Left lobe of liver (tissue), 2 donors: ENCODE measurements at regions not wholly inside any gene's neighbourhood (a gene's known extent, or its start where the extent isn't known, plus 50 kb on each side); places are given as distances from the start of the nearest gene placed in this dataset.

Source experiments
- ATAC-seq: fragments of 200-7000 bp; cut with Tn5 transposase; one replicate; pipeline ENCODE4 v1.9.1; 2020; ENCODE audit warnings: mild to moderate bottlenecking, moderate library complexity
- DNase-seq: peaks from one replicate; pipeline ENCODE4 v3.0.0-alpha.2; 2020; ENCODE audit warnings: low spot score
- donor health status: DM: no; HTN: no; CAD: no; lungs with moderate emphysema.
- donor health status: DM: no; HTN: yes; CAD: no.

- DNase-seq (no peak), ATAC-seq (no peak)
Measured at GRCh38 chr18:76771192-76771799, 51.1 kb upstream of the ZNF236 start.

- DNase-seq (no peak), ATAC-seq (no peak)
Measured at GRCh38 chr18:76767954-76768353, 54.4 kb upstream of the ZNF236 start.

GRCh38 chr18:76766429-76766828 is 55.9 kb upstream of the ZNF236 start:
- DNase-seq (no peak), ATAC-seq (no peak)

- ATAC-seq (no peak), DNase-seq (no peak)
Measured at GRCh38 chr18:76765649-76766048, 56.7 kb upstream of the ZNF236 start.

DNA sequence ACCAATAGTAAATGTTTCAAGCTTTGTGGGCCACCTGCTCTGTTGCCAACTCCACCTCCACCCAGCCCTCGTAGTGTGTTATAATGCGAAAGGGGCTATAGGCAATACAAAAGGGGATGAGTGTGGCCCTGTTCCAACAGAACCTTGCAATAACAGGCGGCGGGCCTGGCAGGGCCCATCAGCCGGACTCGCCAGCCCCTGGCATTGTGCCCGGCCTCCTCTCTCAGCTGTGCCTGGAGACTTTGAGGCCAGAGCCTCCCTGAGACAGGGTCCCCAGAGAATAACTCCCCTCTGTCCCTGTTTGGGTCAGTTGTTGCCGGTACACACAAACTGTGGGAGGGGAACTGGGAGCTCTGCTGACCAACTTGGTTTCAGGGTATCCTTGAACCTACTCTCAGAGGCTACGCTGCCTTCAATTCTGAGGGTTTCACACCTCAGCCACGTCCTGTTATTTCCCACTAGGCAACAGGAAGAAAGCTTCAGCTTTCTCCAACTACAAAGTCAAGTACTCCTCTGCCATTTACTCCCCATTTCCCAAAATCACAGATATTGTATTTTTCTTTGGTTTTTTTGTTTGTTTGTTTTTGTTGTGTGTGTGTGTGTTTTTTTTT is 58.0 kb upstream of the ZNF236 start:
- DNase-seq (no peak), ATAC-seq (no peak)

DNA sequence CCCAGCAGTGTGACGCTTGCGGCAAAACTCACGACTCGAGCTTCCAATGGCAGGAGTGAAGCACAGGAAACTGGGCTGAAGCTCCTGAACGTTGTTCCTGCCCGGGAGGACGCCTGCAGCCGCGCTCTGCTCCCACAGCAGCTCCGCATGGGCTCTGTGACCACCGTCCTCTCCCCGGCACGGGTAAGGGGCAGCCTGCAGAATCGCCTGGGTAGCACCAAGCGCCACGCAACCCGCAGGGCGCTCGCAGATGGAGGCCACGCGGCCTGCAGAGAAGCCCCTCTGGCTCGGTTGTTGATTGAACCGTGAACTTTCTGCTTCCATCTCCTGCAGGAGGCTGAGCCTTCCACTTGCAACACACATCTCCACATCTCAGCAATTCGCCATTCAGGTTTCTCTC is 63.3 kb upstream of the ZNF236 start:
- DNase-seq, result no peak
- no peak for ATAC-seq

- no peak for DNase-seq
- no peak for ATAC-seq
Measured at GRCh38 chr18:76757925-76758324, 64.4 kb upstream of the ZNF236 start.

- ATAC-seq (no peak), DNase-seq (no peak)
Measured at GRCh38 chr18:76757335-76757734, 65.0 kb upstream of the ZNF236 start.

- ATAC-seq (no peak), DNase-seq (no peak)
Measured at GRCh38 chr18:76756531-76757253, 65.7 kb upstream of the ZNF236 start.

DNA sequence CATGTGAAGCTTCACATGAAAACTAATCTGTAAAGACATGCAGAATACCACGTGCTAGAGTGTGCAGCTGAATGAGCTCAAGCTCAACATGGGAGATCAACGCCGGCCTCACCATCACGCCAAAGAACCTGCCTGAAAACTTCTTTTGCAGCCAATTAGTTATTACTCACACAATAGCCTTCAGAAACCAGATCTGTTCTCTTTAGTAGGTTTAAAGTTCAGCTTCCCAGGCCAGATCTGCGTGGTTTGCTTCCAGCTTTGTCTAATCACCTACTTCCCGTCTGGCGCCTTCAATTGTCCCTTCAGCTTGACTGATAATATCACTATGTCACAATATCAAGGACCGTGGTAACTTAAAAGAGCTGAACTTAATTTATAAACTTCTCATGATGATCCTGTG is 68.0 kb upstream of the ZNF236 start:
- DNase-seq (no peak), ATAC-seq (peak; percentile 17)

DNA sequence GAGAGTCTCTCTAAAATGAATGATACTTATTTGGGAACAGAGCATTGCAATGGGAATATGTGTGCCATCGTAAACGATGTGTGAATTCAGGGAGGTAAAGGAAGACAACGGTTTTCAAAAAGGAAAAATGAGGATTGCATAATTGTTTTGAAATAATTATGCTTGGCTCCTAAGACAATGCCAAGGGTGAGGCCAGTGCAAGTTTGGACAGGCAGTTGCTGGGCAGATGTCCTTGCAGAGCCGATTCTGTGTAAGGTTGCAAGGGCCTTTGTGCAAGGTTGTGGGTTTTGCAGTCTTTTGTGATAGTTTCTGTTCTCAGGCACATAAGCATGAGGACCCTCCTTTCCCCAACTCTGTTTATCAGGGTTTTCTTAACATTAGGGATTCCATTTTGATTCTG is 70.0 kb upstream of the ZNF236 start:
- DNase-seq (no peak), ATAC-seq (no peak)

GRCh38 chr18:76750917-76751890 is 71.2 kb upstream of the ZNF236 start:
- ATAC-seq, result peak; percentile 92
- peak; percentile 57 for DNase-seq

DNA sequence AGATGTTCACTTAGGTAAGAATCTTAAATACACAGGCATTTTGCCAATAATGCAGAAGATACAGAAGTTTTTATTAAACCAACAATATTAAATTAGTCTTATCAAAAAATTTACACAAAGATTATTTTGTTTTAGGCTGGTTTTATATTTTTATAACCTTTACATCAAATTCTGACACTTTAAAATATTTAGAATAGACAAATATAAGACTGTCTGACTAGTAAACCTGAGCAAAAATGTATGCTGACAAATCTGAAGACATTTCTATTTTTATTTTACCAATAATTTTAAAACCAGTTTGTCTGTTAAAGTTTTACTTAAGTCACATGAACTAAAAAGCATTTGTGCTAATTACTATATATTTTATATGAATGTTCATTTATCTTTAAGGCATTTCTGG is 72.1 kb upstream of the ZNF236 start:
- DNase-seq (no peak), ATAC-seq (no peak)

DNA sequence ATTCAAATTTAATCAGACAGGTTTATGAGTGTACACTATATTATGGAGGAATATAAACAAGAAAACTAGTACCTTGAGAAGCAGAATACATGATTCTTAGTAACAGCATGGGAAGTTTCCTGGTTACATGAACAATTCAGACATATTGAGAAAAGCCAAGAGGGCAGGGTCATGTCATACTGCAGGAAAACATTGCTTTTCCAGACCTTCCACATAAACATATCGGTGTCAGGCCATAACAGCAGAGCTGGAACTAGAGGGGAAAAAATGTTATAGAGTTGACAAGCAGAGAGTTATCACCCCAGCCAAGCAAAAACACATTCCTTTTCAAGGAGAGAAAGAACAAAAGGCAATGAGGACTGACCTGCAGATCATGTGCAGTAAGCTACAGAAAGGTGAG is 74.7 kb upstream of the ZNF236 start:
- no peak for DNase-seq

DNA sequence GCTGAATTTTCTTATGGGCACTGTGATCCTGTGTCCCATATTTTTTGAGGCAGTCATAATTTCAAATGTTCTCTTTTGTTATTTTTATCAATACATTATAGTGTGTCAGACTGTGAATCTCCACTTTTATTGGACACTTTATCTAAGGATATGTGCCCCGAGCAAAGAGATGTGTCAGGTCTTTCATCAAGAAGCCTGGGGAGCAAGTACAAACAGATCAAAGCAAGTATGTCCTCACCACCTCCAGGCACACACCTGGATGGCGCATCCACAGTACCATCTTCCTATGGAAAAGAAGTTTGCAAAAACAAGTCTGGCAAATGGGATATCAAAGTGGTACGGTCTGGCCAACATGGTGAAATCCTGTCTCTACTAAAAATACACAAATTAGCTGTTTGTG is 81.0 kb upstream of the ZNF236 start:
- no peak for DNase-seq

More for the DNA sequence above, 74.7 kb upstream of the ZNF236 start:
- no peak for ATAC-seq

DNA sequence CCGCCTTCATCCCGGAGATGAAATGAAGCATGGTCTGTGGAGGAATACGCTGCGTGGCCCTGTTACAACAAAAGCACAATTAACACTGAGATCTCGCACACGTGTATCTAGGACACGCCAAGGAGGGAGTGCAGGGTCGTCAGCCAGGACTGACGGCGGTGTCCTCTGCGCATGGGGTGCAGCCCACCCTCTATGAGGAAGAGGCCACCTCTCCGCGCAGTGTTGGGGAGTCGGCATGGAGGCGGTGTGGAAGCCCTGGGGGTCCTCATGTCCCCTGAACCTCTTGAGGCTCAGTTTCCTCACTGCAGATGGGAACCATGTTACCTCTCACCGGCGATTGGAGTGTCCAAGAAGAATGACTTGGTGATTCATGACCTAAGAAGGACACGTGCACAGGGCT is 86.0 kb upstream of the ZNF236 start:
- no peak for ATAC-seq
- no peak for DNase-seq

More for the DNA sequence above, 81.0 kb upstream of the ZNF236 start:
- ATAC-seq, result no peak

- ATAC-seq (no peak), DNase-seq (no peak)
Measured at GRCh38 chr18:76730901-76731300, 91.5 kb upstream of the ZNF236 start.

- no peak for DNase-seq
- no peak for ATAC-seq
Measured at GRCh38 chr18:76727589-76727988, 94.8 kb upstream of the ZNF236 start.

- DNase-seq (no peak), ATAC-seq (no peak)
Measured at GRCh38 chr18:76725445-76725844, 96.9 kb upstream of the ZNF236 start.

- no peak for DNase-seq
- ATAC-seq, result no peak
Measured at GRCh38 chr18:76722224-76723061, 99.9 kb upstream of the ZNF236 start.
